ENCODE measurements at regions not wholly inside any gene's neighbourhood (a gene's known extent, or its start where the extent isn't known, plus 50 kb on each side); places are given as distances from the start of the nearest gene placed in this dataset.

GRCh38 chr16:85373741-85374570, 239.2 kb upstream of the GSE1 start:
- no peak for DNase-seq (ENCODE audit: low read depth)

DNA sequence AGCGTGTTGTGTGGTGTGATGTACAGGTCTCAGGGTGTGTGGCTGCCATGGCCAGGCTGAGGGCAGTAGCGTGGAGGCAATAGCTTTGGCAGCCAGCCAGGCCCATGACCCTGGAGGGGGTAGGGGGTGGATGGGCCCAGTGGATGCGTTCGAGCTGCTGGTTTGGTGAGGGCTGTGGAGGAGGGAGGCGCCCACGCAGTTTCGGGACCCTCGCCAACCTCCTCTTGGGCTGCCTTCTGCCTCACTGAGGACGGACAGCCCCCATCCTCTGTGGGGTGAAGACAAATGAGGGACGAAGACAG, 238.6 kb upstream of the GSE1 start:
- no peak for DNase-seq (ENCODE audit: low read depth)

DNA sequence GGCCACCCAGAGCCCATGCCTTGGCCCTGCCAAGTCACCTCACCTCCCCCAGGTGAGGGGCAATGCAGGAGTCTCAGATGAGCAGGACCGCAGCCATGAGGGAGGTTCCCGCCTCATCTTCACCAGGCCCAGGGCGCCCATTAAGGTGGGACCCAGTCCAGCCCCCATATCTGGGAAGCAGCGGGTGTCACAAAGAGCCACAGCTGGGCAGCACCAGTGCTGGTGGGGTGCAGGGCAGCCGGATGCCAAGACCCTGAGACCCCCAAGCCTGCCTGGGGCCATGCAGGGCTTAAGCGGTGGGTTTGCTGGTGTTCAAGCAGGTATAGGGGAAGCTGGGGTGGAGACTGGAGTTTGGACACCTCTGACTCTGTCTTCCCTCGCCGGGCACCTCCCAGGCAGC, 237.8 kb upstream of the GSE1 start:
- no peak for DNase-seq (ENCODE audit: low read depth)

DNA sequence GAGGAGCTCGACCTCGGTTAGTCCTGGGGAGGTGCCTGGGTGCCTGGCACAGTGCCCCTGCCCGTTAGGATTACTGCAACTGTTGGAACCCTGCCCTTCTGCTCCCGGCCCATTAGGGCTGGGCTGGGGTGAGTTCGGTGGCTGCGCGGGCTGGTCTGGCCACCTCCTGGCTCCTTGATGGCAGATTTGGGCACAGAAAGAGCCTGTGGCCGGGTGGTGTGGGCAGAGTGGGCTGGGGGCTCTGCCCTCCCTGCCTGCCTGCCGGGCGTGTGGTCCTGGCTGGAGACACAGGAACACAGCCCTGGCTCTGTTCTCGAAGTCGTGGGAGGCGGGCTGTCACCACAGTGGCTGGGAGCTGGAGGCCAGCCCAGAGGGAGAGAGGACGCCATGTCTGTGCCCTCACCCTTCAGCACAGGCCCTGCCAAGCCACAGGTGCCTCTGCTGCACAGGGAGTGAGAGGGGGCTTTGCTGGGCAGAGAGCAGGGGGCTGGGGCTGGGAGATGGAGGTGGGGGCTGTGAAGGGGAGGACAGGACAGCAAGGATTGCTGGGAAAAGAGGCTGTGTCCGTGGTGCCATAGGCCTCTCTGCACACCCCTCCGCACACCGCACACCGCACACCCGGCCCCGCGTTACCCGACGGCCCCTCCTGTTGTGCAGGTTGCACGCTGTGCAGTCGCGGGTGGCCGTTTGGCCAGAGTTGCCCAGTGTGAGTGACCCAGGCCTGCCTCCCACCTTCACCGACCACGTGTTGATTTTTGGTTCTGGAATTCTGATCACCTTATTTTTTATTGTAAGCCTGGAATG, 236.6 kb upstream of the GSE1 start:
- no peak for DNase-seq (ENCODE audit: low read depth)

GRCh38 chr16:85377388-85378144, 235.6 kb upstream of the GSE1 start:
- no peak for DNase-seq (ENCODE audit: low read depth)

GRCh38 chr16:85378145-85379040, 234.7 kb upstream of the GSE1 start:
- no peak for DNase-seq (ENCODE audit: low read depth)

DNA sequence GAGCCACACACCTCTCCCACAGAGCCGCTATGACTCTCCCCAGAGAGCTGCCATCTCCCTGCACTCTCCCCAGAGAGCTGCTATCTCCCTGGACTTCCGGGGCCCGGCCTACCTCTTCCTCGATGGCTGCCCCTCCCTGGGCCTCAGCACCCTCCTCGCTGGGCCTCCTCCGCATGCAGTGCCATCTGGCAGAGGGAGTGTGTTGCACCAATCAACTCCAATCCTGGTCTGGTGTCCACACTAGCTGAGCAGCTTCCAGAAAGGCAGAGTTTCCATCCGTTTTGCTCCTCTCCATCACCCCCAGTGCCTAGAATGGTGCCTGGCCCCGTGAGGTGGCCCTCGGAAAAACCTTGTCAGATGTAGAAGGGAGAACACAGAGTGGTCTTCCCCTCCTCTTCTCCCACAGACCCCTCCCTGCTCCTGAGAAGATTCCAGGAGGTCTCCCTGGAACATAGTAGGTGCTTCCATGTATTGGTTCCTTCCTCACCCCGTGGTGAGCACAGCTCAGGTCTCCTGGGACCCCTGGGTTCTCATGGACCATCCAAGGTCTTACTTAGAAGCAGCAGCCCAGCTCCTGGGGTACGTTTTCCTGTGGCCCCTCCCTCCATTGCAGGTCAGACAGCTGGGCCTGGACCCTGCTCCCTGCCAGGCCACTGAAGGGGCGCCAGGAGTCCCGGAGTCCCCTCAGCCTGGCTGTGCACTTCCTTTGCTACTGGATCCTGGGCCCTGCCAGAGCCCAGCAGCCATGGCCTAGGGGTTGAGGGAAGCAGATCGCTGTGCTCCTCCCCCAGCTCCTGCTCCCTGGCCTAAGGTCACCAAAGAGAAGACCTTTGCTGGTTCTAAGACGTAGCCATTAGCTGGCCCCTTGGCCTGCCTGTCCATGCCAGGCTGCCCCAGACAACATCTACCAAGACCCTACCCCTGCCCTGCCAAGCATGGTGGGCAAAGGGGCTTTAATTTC, 233.8 kb upstream of the GSE1 start:
- DNase-seq (ENCODE audit: low read depth): no peak

GRCh38 chr16:85380002-85380395, 233.1 kb upstream of the GSE1 start:
- peak; percentile 12 for DNase-seq (ENCODE audit: low read depth)

DNA sequence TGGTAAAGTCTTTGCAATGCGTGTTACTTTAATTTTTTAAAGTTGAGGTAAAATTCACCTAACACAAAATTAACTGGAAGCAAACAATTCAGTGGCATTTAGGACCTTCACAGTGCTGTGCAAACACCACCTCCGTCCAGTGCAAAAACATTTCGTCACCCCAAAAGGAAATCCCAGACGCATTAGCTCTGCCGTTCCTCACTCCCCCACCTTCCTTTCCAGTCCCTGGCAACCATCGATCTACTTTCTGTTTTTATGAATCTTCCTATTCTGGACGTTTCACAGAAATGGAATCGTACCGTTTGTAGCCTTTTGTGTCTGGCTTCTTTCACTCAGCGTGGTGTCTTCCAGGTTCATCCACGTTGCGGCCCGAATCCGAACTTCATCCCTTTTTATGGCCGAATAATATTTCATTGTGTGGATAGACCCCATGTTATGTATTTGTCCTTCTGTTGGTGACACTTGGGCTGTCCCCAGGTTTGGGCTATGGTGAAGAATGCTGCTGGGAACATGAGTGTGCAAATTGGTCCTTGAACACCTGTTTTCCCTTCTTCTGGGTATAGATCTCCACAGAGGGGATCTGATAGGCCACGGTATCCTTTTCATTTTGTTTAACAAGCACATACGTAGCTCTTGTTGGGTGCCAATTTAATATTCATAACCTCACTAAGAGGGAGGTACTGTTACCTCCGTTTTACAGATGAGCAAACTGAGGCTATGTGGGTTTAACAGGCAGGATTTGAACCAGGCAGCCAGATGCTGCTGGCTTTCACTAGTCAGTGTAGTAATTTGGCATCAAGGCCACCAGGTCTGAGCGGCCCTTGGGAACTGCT, 232.0 kb upstream of the GSE1 start:
- DNase-seq (ENCODE audit: low read depth): no peak

- no peak for DNase-seq (ENCODE audit: low read depth)
Measured at GRCh38 chr16:85381738-85382592, 231.2 kb upstream of the GSE1 start.

- DNase-seq (ENCODE audit: low read depth): no peak
Measured at GRCh38 chr16:85382717-85383118, 230.4 kb upstream of the GSE1 start.

DNA sequence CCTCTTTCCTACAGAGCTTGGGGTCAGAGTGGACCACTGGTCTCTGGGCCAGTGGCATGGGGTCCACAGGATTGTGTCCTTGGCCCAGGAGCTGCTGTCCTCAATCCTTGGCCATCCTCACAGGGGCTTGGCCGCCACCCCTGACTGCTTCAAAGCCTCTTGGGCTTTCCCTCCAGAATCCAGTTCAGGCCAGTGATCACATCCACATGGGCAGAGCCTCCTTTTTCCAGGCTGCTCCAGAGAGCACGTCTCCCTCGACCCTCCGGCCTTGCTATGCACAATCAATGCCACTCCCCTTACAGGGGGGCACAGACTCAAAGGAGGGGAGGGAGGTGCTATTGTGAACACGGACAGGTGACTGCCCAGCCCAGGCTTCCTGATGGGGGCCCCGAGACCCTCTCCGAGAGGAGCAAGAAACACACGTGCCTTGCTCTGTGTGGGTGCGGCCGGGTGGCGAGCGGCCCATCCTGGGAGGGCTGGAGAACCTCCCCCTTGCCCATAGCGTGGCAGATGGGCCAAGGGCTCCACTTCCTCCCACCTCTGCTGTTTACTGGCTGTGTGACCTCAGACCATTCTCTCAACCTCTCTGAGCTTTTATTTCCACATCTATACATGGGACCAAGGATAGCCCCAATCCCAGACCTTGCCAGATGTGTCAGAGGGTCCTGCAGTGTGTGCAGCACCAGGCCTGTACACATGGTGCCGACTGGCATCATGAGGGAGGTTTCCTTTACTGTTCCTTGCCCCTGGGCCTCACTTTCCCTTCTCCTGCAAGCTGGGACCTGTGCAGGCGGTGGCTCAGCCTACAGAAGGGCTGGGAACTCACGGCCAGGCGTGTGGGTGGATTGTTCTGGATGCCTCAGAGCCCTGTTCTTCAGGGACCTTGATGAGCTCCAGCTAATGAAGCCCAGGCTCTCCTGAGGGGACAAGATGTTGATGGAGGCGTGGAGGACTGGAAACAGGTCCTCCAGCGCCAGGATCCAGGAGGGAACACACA, 229.0 kb upstream of the GSE1 start:
- no peak for DNase-seq (ENCODE audit: low read depth)

DNA sequence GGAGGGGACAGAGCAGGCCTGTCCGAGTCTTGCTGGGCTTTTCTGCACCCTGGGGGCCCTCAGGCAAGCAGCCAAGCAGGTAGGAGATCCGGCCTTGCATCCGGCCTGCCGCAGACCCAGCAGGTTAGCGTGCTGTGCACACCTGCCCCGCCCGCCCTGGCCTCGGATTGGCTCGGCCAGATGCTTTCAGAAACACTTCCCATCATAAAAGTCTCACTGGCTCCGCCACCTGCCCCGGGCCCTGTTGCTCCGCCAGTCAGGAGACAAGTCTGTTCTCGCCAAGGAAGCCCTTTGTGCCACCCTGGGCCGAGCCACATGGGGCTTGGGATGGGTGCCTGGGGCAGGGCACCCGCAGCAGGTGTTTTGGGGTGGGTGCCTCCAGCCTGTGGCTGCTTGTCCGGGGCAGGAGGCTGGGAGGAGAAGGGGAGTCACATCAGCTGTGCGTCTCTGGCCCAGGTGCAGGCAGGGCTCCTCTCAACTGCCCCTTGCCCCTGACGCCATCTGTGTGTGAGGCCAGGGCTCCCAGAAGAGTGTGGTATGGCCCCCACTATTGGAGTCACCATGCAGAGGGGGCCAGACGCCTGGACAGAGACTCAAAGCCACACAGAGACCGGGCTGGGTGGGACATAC, 228.2 kb upstream of the GSE1 start:
- no peak for DNase-seq (ENCODE audit: low read depth)

DNA sequence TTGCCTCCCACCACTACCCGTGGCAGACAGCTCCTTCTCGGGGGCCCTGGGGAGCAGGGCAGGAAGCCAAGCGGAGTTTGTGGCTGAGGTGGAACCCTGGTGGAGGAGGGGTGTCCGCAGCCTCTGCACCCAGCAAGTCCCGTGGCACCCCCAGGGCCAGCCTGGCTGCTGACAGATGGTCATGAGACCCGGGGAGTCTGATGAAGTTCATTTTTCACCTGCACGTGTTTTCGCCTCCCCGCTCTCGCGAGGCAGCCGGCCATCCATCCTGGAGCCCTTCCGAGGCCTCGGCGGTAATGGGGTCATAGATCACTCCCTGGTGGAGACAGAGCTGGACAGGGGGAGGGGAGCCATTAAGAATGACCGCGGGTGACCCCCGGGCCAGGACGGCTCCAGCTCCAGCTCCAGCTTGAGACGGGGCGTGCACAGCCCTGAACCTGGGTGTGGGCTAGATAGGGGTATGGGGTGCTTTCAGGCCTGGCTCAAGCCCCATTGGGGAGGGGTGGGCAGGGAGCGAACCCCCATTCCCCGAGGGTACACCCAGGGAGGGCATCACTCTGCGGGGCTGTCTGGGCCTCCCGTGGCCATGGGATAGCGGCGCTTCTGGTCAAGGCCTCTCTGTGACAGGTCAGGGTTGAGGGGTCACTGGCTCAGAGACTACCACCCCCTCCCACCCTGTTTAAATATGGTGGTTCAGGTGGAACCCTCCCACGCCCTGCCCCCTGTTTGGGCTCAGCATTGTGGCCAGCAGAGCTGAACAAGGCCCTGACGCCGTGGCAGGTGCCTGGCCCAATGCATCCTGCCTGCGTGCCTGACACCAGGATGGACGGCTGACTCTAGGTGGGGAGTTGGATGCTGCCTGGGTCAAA, 227.4 kb upstream of the GSE1 start:
- no peak for DNase-seq (ENCODE audit: low read depth)

DNA sequence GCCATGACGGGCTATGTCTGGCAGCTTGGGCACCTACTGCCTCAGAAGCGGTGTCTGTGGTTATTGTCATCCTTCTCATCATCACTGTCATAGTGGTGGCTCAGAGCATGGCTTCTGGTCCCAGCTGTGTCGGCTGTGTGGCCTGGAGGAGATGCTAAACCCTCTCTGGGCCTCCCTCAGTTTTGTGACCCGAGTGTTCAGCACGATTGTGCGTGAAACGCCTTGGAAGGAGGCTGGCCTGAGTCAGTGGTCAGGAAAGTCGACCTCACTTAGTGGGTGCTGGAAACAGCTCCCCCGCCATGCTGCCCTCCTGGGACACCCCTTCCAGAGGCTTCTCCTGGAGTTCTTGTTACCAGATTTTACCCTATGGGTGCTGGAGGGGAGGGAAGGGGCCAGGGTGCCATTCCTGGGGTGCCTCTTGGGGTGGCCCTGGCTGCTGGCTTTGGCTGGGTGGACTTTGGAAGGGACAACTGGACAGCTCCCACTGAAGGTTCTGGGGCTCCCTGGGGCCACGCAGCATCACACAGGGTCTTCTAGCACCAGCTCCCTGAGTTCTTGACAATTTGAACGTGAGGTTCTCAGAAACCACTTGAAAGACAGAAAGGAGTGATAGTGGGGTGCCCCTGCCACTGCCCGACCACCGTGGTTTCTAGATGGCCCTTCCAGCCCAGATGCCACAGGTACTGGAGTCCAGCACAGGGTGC, 226.5 kb upstream of the GSE1 start:
- no peak for DNase-seq (ENCODE audit: low read depth)
